ENCODE measurements at regions not wholly inside any gene's neighbourhood (a gene's known extent, or its start where the extent isn't known, plus 50 kb on each side); places are given as distances from the start of the nearest gene placed in this dataset.

GRCh38 chr5:4086081-4086480 is 490.4 kb downstream of the IRX1 start:
- Mint-ChIP-seq H3K9me3 (no peaks in the 10 kb centered on the region), H3K4me1 (no peaks in the 10 kb centered on the region), H3K27ac (no peak overlapping the region), H3K4me3 (no peak overlapping the region), H3K27me3 (ENCODE audit: insufficient read depth) (no peaks in the 10 kb centered on the region), H3K36me3 (ENCODE audit: low read depth) (no peaks in the 10 kb centered on the region)
- H3K4me1 ChIP-seq (ENCODE audit: control insufficient read depth, insufficient read depth, low read length): no peaks in the 10 kb centered on the region
- no peak for DNase-seq
- H3K27me3 ChIP-seq (ENCODE audit: control insufficient read depth, insufficient read depth, low read length, poor library complexity, severe bottlenecking): no peaks in the 10 kb centered on the region
- H3K36me3 ChIP-seq (ENCODE audit: control insufficient read depth, insufficient read depth, low read length): no peaks in the 10 kb centered on the region
- no peak overlapping the region for H3K27ac ChIP-seq (ENCODE audit: low read depth, low read length)
- H3K9me3 ChIP-seq (ENCODE audit: control insufficient read depth, low read length): no peaks in the 10 kb centered on the region
- WGBS, 2 experiments (ENCODE audit: insufficient coverage in 1 of 2, insufficient read length in 1 of 2): 94% methylated on average over 2 to 4 of the region's 4 CpGs
- TF ChIP-seq CTCF (conservative IDR thresholded peaks at IDR 0.05): no peak
- no peak overlapping the region for H3K4me3 ChIP-seq (ENCODE audit: low read length)
- H3K9ac ChIP-seq (ENCODE audit: extremely low read depth, low read length, poor library complexity, severe bottlenecking): no peak overlapping the region

- Histone ChIP-seq H3K4me1 (ENCODE audit: control insufficient read depth, insufficient read depth, low read length) (no peaks in the 10 kb centered on the region), H3K27me3 (ENCODE audit: control insufficient read depth, insufficient read depth, low read length, poor library complexity, severe bottlenecking) (no peaks in the 10 kb centered on the region), H3K27ac (ENCODE audit: low read depth, low read length) (no peak overlapping the region), H3K9me3 (ENCODE audit: control insufficient read depth, low read length) (no peaks in the 10 kb centered on the region), H3K36me3 (ENCODE audit: control insufficient read depth, insufficient read depth, low read length) (no peaks in the 10 kb centered on the region), H3K4me3 (ENCODE audit: low read length) (no peak overlapping the region), H3K9ac (ENCODE audit: extremely low read depth, low read length, poor library complexity, severe bottlenecking) (no peak overlapping the region)
- no peaks in the 10 kb centered on the region for H3K9me3 Mint-ChIP-seq
- H3K36me3 Mint-ChIP-seq (ENCODE audit: low read depth): no peaks in the 10 kb centered on the region
- no peak for TF ChIP-seq CTCF (conservative IDR thresholded peaks at IDR 0.05)
- H3K27ac Mint-ChIP-seq: no peak overlapping the region
- H3K4me1 Mint-ChIP-seq: no peaks in the 10 kb centered on the region
- H3K4me3 Mint-ChIP-seq: no peak overlapping the region
- DNase-seq: no peak
- no peaks in the 10 kb centered on the region for H3K27me3 Mint-ChIP-seq (ENCODE audit: insufficient read depth)
- WGBS, 2 experiments (ENCODE audit: insufficient coverage in 1 of 2, insufficient read length in 1 of 2): 80 to 83% methylated on average over 1 to 8 of the region's 8 CpGs
Measured at GRCh38 chr5:4087110-4087509, 491.5 kb downstream of the IRX1 start.

GRCh38 chr5:4089087-4089486 is 493.5 kb downstream of the IRX1 start:
- Histone ChIP-seq H3K9me3 (ENCODE audit: control insufficient read depth, low read length) (no peaks in the 10 kb centered on the region), H3K36me3 (ENCODE audit: control insufficient read depth, insufficient read depth, low read length) (no peaks in the 10 kb centered on the region), H3K27me3 (ENCODE audit: control insufficient read depth, insufficient read depth, low read length, poor library complexity, severe bottlenecking) (no peaks in the 10 kb centered on the region), H3K4me3 (ENCODE audit: low read length) (no peak overlapping the region), H3K4me1 (ENCODE audit: control insufficient read depth, insufficient read depth, low read length) (no peaks in the 10 kb centered on the region), H3K9ac (ENCODE audit: extremely low read depth, low read length, poor library complexity, severe bottlenecking) (no peak overlapping the region), H3K27ac (ENCODE audit: low read depth, low read length) (no peak overlapping the region)
- DNase-seq: no peak
- Mint-ChIP-seq H3K27ac (no peak overlapping the region), H3K27me3 (ENCODE audit: insufficient read depth) (no peaks in the 10 kb centered on the region), H3K4me3 (no peak overlapping the region), H3K9me3 (no peaks in the 10 kb centered on the region), H3K4me1 (no peaks in the 10 kb centered on the region), H3K36me3 (ENCODE audit: low read depth) (no peaks in the 10 kb centered on the region)
- 89 to 100% methylated on average over 1 of the region's 1 CpG for WGBS, 2 experiments (ENCODE audit: insufficient coverage in 1 of 2, insufficient read length in 1 of 2)
- no peak for TF ChIP-seq CTCF (conservative IDR thresholded peaks at IDR 0.05)

Measured in endodermal cell (in vitro differentiated cells).